ENCODE measurements at regions not wholly inside any gene's neighbourhood (a gene's known extent, or its start where the extent isn't known, plus 50 kb on each side); places are given as distances from the start of the nearest gene placed in this dataset.
"Not testable (repeated sequence)": the region's sequence is repeated elsewhere in the genome, so short reads cannot be mapped to it uniquely, and the experiment has no call there.

- in situ Hi-C loops (cut with HindIII; ENCODE audit: low sequenced_read_pairs): no loop called here
These were observed 160.8 kb upstream of the PRICKLE1 start for GRCh38 chr12:42750356-42750755.

GRCh38 chr12:42749239-42749638 is 159.7 kb upstream of the PRICKLE1 start:
- in situ Hi-C loops (cut with HindIII; ENCODE audit: low sequenced_read_pairs): no loop called here

- in situ Hi-C loops (cut with HindIII; ENCODE audit: low sequenced_read_pairs): no loop called here
These were observed 155.1 kb upstream of the PRICKLE1 start for GRCh38 chr12:42744539-42745182.

GRCh38 chr12:42742716-42743115 is 153.2 kb upstream of the PRICKLE1 start:
- in situ Hi-C loops (cut with HindIII; ENCODE audit: low sequenced_read_pairs): no loop called here

GRCh38 chr12:42741771-42742510 is 152.4 kb upstream of the PRICKLE1 start:
- in situ Hi-C loops (cut with HindIII; ENCODE audit: low sequenced_read_pairs): no loop called here

- in situ Hi-C loops (cut with HindIII; ENCODE audit: low sequenced_read_pairs): no loop called here
These were observed 151.5 kb upstream of the PRICKLE1 start for GRCh38 chr12:42741091-42741490.

- in situ Hi-C loops (cut with HindIII; ENCODE audit: low sequenced_read_pairs): no loop called here
These were observed 147.9 kb upstream of the PRICKLE1 start for GRCh38 chr12:42737398-42737797.

GRCh38 chr12:42735861-42736361 is 146.4 kb upstream of the PRICKLE1 start:
- in situ Hi-C loops (cut with HindIII; ENCODE audit: low sequenced_read_pairs): no loop called here

GRCh38 chr12:42733911-42734310 is 144.4 kb upstream of the PRICKLE1 start:
- in situ Hi-C loops (cut with HindIII; ENCODE audit: low sequenced_read_pairs): no loop called here

- in situ Hi-C loops (cut with HindIII; ENCODE audit: low sequenced_read_pairs): no loop called here
These were observed 143.4 kb upstream of the PRICKLE1 start for GRCh38 chr12:42732908-42733411.

GRCh38 chr12:42730291-42730690 is 140.7 kb upstream of the PRICKLE1 start:
- in situ Hi-C loops (cut with HindIII; ENCODE audit: low sequenced_read_pairs): no loop called here

- in situ Hi-C loops (cut with HindIII; ENCODE audit: low sequenced_read_pairs): no loop called here
These were observed 140.0 kb upstream of the PRICKLE1 start for GRCh38 chr12:42729535-42729900.

- in situ Hi-C loops (cut with HindIII; ENCODE audit: low sequenced_read_pairs): no loop called here
These were observed 139.4 kb upstream of the PRICKLE1 start for GRCh38 chr12:42728770-42729534.

- in situ Hi-C loops (cut with HindIII; ENCODE audit: low sequenced_read_pairs): no loop called here
These were observed 138.7 kb upstream of the PRICKLE1 start for GRCh38 chr12:42728287-42728686.

GRCh38 chr12:42725809-42726208 is 136.3 kb upstream of the PRICKLE1 start:
- in situ Hi-C loops (cut with HindIII; ENCODE audit: low sequenced_read_pairs): no loop called here

GRCh38 chr12:42716491-42716891 is 126.9 kb upstream of the PRICKLE1 start:
- in situ Hi-C loops (cut with HindIII; ENCODE audit: low sequenced_read_pairs): no loop called here

- in situ Hi-C loops (cut with HindIII; ENCODE audit: low sequenced_read_pairs): not testable (repeated sequence)
These were observed 124.0 kb upstream of the PRICKLE1 start for GRCh38 chr12:42713566-42713965.

- in situ Hi-C loops (cut with HindIII; ENCODE audit: low sequenced_read_pairs): not testable (repeated sequence)
These were observed 118.8 kb upstream of the PRICKLE1 start for GRCh38 chr12:42708374-42708773.

GRCh38 chr12:42707312-42708226 is 118.0 kb upstream of the PRICKLE1 start:
- in situ Hi-C loops (cut with HindIII; ENCODE audit: low sequenced_read_pairs): no loop called here

GRCh38 chr12:42706321-42706720 is 116.8 kb upstream of the PRICKLE1 start:
- in situ Hi-C loops (cut with HindIII; ENCODE audit: low sequenced_read_pairs): no loop called here
